GM12874 (cell line): ENCODE measurements at regions not wholly inside any gene's neighbourhood (a gene's known extent, or its start where the extent isn't known, plus 50 kb on each side); places are given as distances from the start of the nearest gene placed in this dataset.

Source experiments
- CTCF ChIP-seq: IDR thresholded peaks from 2 replicates; pipeline ENCODE4 v1.5.1; 2011; ENCODE audit warnings: low read depth, mild to moderate bottlenecking, control low read depth, low read length, moderate library complexity; ENCODE audit not compliant: insufficient read depth

GRCh38 chr5:14960120-14960462 is 88.5 kb upstream of the ANKH start:
- no peak for TF ChIP-seq CTCF

- no peak for TF ChIP-seq CTCF
Measured at GRCh38 chr5:14959399-14960119, 88.0 kb upstream of the ANKH start.

GRCh38 chr5:14958188-14958587 is 86.6 kb upstream of the ANKH start:
- TF ChIP-seq CTCF = no peak

- TF ChIP-seq CTCF = no peak
Measured at GRCh38 chr5:14956423-14957046, 85.0 kb upstream of the ANKH start.

- TF ChIP-seq CTCF = no peak
Measured at GRCh38 chr5:14954616-14955343, 83.2 kb upstream of the ANKH start.

GRCh38 chr5:14954216-14954615 is 82.6 kb upstream of the ANKH start:
- TF ChIP-seq CTCF = no peak

- TF ChIP-seq CTCF = no peak
Measured at GRCh38 chr5:14953075-14953607, 81.6 kb upstream of the ANKH start.
